ENCODE measurements at regions not wholly inside any gene's neighbourhood (a gene's known extent, or its start where the extent isn't known, plus 50 kb on each side); places are given as distances from the start of the nearest gene placed in this dataset.

- H3K36me3 ChIP-seq (ENCODE audit: control insufficient read depth, insufficient read depth, low read length), result no peaks in the 10 kb centered on the region
- H2AFZ ChIP-seq (replicated peaks; ENCODE audit: low read length, poor library complexity), result no peak overlapping the region
- no CpG with 5 or more reads among the region's 2 CpGs for WGBS, 2 experiments (ENCODE audit: extremely low coverage in 2 of 2, insufficient read length in 1 of 2)
- H2BK20ac ChIP-seq (ENCODE audit: low read depth, low read length), result no peak overlapping the region
- H3K4me1 ChIP-seq (ENCODE audit: control insufficient read depth, insufficient read depth, low read length), result no peaks in the 10 kb centered on the region
- H3K27me3 ChIP-seq (ENCODE audit: control insufficient read depth, insufficient read depth, low read length), result no peaks in the 10 kb centered on the region
- no peak overlapping the region for H3K27ac ChIP-seq (ENCODE audit: insufficient read depth, low read length)
- ATAC-seq (ENCODE audit: low read depth) (no peak), DNase-seq (peak; percentile 2)
- dilution Hi-C loops (cut with HindIII; ENCODE audit: low sequenced_read_pairs, unreplicated experiment), result no loop called here
- no peak overlapping the region for H3K18ac ChIP-seq (ENCODE audit: low read depth, low read length)
- BruUV-seq (replicated peaks), result no TSS peak
- H2BK15ac ChIP-seq (ENCODE audit: low read depth, low read length), result no peak overlapping the region
- H4K91ac ChIP-seq (ENCODE audit: insufficient read depth, low read depth, low read length), result no peak overlapping the region
- in situ Hi-C loops (cut with MboI; ENCODE audit: low sequenced_read_pairs), result no loop called here
- no peak overlapping the region for H3K4ac ChIP-seq (ENCODE audit: low read depth, low read length)
- H4K8ac ChIP-seq (ENCODE audit: low read depth in 2 of 2, low read length in 2 of 2), result no peak overlapping the region
- H2AK5ac ChIP-seq (ENCODE audit: low read depth, low read length), result no peak overlapping the region
- H3K23ac ChIP-seq (ENCODE audit: low read depth, low read length), result no peak overlapping the region
- no peak overlapping the region for H3K4me3 ChIP-seq (ENCODE audit: insufficient read depth, low read depth, low read length)
- no peak overlapping the region for H4K5ac ChIP-seq (ENCODE audit: low read depth, low read length)
- ChIA-PET CTCF (no interaction called here), POLR2A (ENCODE audit: unreplicated experiment) (no interaction called here)
- intact Hi-C loops (cut with micrococcal nuclease), result no loop called here
- H4K20me1 ChIP-seq (ENCODE audit: insufficient read depth, low read length), result no peaks in the 10 kb centered on the region
- H3K9ac ChIP-seq (ENCODE audit: low read depth, low read length), result no peak overlapping the region
- H3K79me1 ChIP-seq (ENCODE audit: low read depth in 1 of 2, low read length in 2 of 2), result no peaks in the 10 kb centered on the region
- H2AK9ac ChIP-seq (replicated peaks; ENCODE audit: low read depth, low read length, poor library complexity), result no peak overlapping the region
- no peak overlapping the region for H2BK5ac ChIP-seq (ENCODE audit: low read depth, low read length, poor library complexity, severe bottlenecking)
- H3K56ac ChIP-seq (ENCODE audit: extremely low read depth, insufficient read depth, low read length), result no peak overlapping the region
- no peaks in the 10 kb centered on the region for H3K9me3 ChIP-seq (ENCODE audit: control insufficient read depth, insufficient read depth, low read length)
- H2BK120ac ChIP-seq (ENCODE audit: low read depth, low read length), result no peak overlapping the region
- no peak overlapping the region for H3K14ac ChIP-seq (replicated peaks; ENCODE audit: low read depth, low read length)
- H3K9me1 ChIP-seq (ENCODE audit: insufficient read depth, low read length), result no peaks in the 10 kb centered on the region
- TF ChIP-seq MAFK (IDR thresholded peaks at IDR 0.05; ENCODE audit: low read depth, low read length) (no peak), CTCF (conservative IDR thresholded peaks at IDR 0.05; ENCODE audit: low read depth, low read length) (no peak)
- H3K4me2 ChIP-seq (ENCODE audit: low read depth, low read length), result no peak overlapping the region
Observed at GRCh38 chr2:21924640-21925285, 801.0 kb downstream of the TDRD15 start.

All from IMR-90 (cell line).